ENCODE measurements at regions not wholly inside any gene's neighbourhood (a gene's known extent, or its start where the extent isn't known, plus 50 kb on each side); places are given as distances from the start of the nearest gene placed in this dataset.

DNA sequence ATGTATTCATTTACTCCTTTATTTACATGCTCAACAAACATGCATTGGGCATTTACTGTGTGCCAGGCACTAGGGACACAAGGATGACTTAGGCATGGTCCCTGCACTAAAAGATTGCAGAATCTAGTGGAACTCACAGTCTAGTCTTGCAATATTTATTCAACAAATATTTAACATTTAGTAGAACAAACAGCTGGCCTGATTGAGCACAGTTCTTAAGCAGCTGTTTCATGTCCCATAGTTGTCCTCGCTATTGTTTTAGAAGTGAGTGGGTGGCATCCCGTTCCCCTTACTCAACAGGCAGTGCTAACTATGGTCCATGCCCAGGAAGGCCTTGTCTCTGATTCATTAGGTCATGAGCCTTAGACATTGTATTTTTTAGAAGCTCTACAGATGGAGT is 459.9 kb upstream of the CADM1 start:
- peaks cover 10% of the 10 kb centered on the region for H3K4me1 Mint-ChIP-seq
- no peak overlapping the region for H3K27ac Mint-ChIP-seq
- H3K9me3 Mint-ChIP-seq, result peaks cover 9% of the 10 kb centered on the region
- peaks cover 4% of the 10 kb centered on the region for H3K36me3 Mint-ChIP-seq
- no peak for DNase-seq (ENCODE audit: low spot score in 2 of 2, unreplicated experiment in 2 of 2)
- peaks cover 6% of the 10 kb centered on the region for H3K27me3 Mint-ChIP-seq (ENCODE audit: low read depth)
- no peak for TF ChIP-seq CTCF (IDR thresholded peaks at IDR 0.05; ENCODE audit: unreplicated experiment)
- no peak overlapping the region for H3K4me3 Mint-ChIP-seq

DNA sequence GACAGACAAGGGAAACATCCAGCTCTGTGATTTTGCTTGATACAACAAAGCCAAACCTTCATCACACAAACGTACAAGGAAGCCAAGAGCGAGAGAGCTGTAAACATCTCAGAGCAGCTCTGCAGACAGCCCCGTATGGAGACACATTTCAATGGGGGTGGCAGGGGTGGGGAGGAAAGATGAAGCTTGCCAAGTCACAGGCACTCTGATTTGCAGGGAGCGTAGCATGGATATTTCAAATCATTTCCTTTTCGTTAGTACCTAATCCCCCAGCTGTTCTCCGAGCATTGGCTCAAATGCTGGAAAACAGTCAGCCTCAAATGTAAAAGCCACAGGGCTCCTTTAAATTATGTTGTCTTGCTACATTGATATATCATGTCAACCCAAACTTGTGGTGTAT is 458.9 kb upstream of the CADM1 start:
- no peak for DNase-seq (ENCODE audit: low spot score in 2 of 2, unreplicated experiment in 2 of 2)
- peaks cover 10% of the 10 kb centered on the region for H3K4me1 Mint-ChIP-seq

DNA sequence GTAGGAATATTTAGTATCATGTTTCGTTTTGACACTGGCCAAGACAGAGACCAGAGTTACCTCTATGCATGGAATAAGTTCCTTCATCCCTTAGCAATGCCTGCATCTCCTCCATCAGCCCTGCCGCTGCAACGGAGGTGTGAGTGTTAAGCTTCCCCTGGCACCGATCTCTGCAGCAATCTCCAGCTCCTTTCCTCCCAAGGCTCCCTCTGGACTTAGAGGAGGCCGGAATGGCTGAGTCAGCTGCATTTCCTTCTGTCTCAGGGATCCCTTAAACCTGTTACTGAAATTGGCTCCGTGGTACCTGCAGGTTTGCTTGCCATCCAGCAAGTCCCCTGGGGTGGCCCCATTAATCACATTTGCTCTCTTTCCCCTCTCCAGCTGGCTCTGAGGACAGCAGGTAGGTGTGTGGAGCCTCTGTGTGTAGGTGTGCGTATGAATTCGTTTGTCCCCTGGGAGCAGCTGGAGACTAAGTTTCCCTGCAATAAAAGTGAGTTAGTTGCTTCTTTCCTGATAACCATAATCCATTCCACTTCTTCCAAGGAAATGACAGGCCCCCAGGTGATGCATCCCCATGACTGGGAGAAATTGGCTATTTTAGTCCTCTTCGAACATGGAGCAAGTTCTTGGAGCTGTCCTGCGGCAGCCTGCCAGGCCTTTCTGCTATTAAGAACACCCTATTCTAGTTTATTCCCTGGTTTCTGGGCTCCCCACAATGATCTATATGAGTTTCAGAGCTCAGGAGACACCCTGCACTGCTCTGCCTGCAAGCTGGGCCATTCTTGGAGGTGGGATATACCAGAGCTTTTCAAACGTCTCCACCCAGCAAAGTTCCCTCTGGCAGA is 457.2 kb upstream of the CADM1 start:
- Mint-ChIP-seq H3K4me3 (no peak overlapping the region), H3K36me3 (no peaks in the 10 kb centered on the region), H3K27me3 (ENCODE audit: low read depth) (peaks cover 17% of the 10 kb centered on the region), H3K27ac (no peak overlapping the region), H3K9me3 (no peaks in the 10 kb centered on the region), H3K4me1 (peaks cover 10% of the 10 kb centered on the region)
- no peak for DNase-seq (ENCODE audit: low spot score in 2 of 2, unreplicated experiment in 2 of 2)
- TF ChIP-seq CTCF (IDR thresholded peaks at IDR 0.05; ENCODE audit: unreplicated experiment), result no peak

More for the DNA sequence above, 458.9 kb upstream of the CADM1 start:
- H3K4me3 Mint-ChIP-seq, result no peak overlapping the region
- no peaks in the 10 kb centered on the region for H3K36me3 Mint-ChIP-seq
- peaks cover 13% of the 10 kb centered on the region for H3K27me3 Mint-ChIP-seq (ENCODE audit: low read depth)
- H3K9me3 Mint-ChIP-seq, result peaks cover 3% of the 10 kb centered on the region
- no peak for TF ChIP-seq CTCF (IDR thresholded peaks at IDR 0.05; ENCODE audit: unreplicated experiment)
- no peak overlapping the region for H3K27ac Mint-ChIP-seq

DNA sequence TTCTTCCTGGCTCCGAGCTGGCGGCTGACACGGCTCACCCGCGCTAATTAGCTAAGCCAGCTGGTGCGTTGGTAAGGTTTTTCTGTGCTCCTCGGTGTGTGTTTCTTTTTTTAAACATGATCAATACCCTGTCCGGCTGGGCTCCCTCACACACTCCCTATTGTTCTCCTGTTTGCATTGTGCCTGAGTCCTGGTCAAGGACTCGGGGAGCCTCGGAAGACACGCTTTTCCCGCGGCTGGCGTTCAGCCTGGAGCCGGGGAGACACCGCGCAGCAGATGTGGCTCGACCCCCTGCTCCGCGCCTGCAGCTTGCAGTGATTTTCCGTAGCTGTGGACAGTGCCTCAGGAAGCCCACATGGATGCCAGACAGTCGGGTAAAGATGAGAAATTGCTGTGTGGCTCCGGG is 454.9 kb upstream of the CADM1 start:
- DNase-seq (ENCODE audit: low spot score in 2 of 2, unreplicated experiment in 2 of 2), result no peak
- Mint-ChIP-seq H3K27me3 (ENCODE audit: low read depth) (peaks cover 19% of the 10 kb centered on the region), H3K9me3 (no peaks in the 10 kb centered on the region), H3K36me3 (no peaks in the 10 kb centered on the region), H3K4me3 (no peak overlapping the region), H3K4me1 (peaks cover 10% of the 10 kb centered on the region), H3K27ac (no peak overlapping the region)
- no peak for TF ChIP-seq CTCF (IDR thresholded peaks at IDR 0.05; ENCODE audit: unreplicated experiment)

DNA sequence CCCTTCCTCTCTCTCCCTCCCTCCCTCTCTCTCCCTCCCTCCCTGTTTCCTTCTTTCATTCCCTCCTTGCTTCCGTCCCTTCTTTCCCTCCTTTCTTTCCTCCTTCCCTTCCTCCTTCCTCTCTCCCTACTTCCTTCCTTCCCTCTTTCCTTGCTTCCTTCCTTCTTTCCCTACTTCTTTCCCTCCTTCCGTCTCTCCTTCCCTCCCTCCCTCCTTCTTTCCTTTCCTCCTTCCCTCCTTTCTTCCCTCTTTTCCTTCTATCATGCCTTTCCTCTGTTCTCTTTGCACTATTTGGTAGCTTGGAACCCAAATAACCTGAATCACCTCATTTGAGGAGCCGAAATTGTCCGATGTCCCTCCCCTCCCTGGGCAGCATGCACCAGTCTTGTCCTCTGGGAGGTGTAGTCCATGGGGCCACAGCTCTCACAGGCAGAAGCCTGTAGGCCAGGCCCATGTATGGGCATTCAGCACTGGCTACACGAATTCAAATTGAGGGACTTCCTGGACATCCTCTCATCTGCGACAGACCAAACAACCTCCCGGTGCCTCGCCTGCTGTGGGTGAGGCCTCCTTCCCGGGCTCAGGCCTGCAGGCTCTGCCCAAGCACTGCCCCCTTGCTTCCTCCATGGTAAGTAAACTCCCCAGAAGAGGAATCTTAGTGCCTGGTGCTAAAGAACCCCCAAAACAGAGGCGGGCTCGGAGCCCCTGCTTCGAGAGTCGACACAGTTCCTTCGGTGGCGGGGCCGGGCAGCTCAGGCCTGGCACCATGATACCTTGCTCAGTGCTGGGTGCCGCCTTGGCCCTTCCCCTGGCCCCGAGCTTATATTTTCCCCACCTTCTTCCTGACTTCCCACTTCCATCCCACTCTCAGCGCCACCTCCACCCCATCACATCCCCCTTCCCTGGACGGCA is 454.1 kb upstream of the CADM1 start:
- peaks cover 10% of the 10 kb centered on the region for H3K4me1 Mint-ChIP-seq
- no peaks in the 10 kb centered on the region for H3K9me3 Mint-ChIP-seq
- no peak for DNase-seq (ENCODE audit: low spot score in 2 of 2, unreplicated experiment in 2 of 2)
- TF ChIP-seq CTCF (IDR thresholded peaks at IDR 0.05; ENCODE audit: unreplicated experiment), result no peak
- H3K27ac Mint-ChIP-seq, result no peak overlapping the region
- no peak overlapping the region for H3K4me3 Mint-ChIP-seq
- H3K27me3 Mint-ChIP-seq (ENCODE audit: low read depth), result peaks cover 19% of the 10 kb centered on the region
- no peaks in the 10 kb centered on the region for H3K36me3 Mint-ChIP-seq

Data from mesothelial cell of epicardium (in vitro differentiated cells).